ENCODE measurements at regions not wholly inside any gene's neighbourhood (a gene's known extent, or its start where the extent isn't known, plus 50 kb on each side); places are given as distances from the start of the nearest gene placed in this dataset.

- H3K9me3 ChIP-seq (ENCODE audit: low read length) = no peaks in the 10 kb centered on the region
- no peaks in the 10 kb centered on the region for H3K4me1 ChIP-seq (ENCODE audit: insufficient read depth, low read length)
- no peak overlapping the region for H3K27ac ChIP-seq (ENCODE audit: low read depth, low read length)
- H3K9ac ChIP-seq (ENCODE audit: low read length) = no peak overlapping the region
- H3K4me3 ChIP-seq (ENCODE audit: low read depth in 1 of 2, low read length in 2 of 2) = no peak overlapping the region
- no peaks in the 10 kb centered on the region for H3K27me3 ChIP-seq (ENCODE audit: control insufficient read depth in 1 of 2, insufficient read depth in 2 of 2, low read length in 2 of 2)
- no peaks in the 10 kb centered on the region for H3K36me3 ChIP-seq (ENCODE audit: insufficient read depth, low read length)
These were observed 347.9 kb upstream of the TSHZ2 start for GRCh38 chr20:52624281-52624680.

- no peaks in the 10 kb centered on the region for H3K9me3 ChIP-seq (ENCODE audit: low read length)
- H3K27me3 ChIP-seq (ENCODE audit: control insufficient read depth in 1 of 2, insufficient read depth in 2 of 2, low read length in 2 of 2) = no peaks in the 10 kb centered on the region
- no peaks in the 10 kb centered on the region for H3K36me3 ChIP-seq (ENCODE audit: insufficient read depth, low read length)
- no peaks in the 10 kb centered on the region for H3K4me1 ChIP-seq (ENCODE audit: insufficient read depth, low read length)
- no peak overlapping the region for H3K4me3 ChIP-seq (ENCODE audit: low read depth in 1 of 2, low read length in 2 of 2)
- H3K9ac ChIP-seq (ENCODE audit: low read length) = no peak overlapping the region
- no peak overlapping the region for H3K27ac ChIP-seq (ENCODE audit: low read depth, low read length)
These were observed 350.1 kb upstream of the TSHZ2 start for GRCh38 chr20:52622081-52622480.

GRCh38 chr20:52621401-52621800 is 350.8 kb upstream of the TSHZ2 start:
- Histone ChIP-seq H3K4me3 (ENCODE audit: low read depth in 1 of 2, low read length in 2 of 2) (no peak overlapping the region), H3K27ac (ENCODE audit: low read depth, low read length) (no peak overlapping the region), H3K9ac (ENCODE audit: low read length) (no peak overlapping the region), H3K27me3 (ENCODE audit: control insufficient read depth in 1 of 2, insufficient read depth in 2 of 2, low read length in 2 of 2) (no peaks in the 10 kb centered on the region), H3K36me3 (ENCODE audit: insufficient read depth, low read length) (no peaks in the 10 kb centered on the region), H3K9me3 (ENCODE audit: low read length) (no peaks in the 10 kb centered on the region), H3K4me1 (ENCODE audit: insufficient read depth, low read length) (no peaks in the 10 kb centered on the region)

GRCh38 chr20:52619671-52620070 is 352.5 kb upstream of the TSHZ2 start:
- H3K36me3 ChIP-seq (ENCODE audit: insufficient read depth, low read length) = no peaks in the 10 kb centered on the region
- H3K9ac ChIP-seq (ENCODE audit: low read length) = no peak overlapping the region
- H3K27ac ChIP-seq (ENCODE audit: low read depth, low read length) = no peak overlapping the region
- no peaks in the 10 kb centered on the region for H3K4me1 ChIP-seq (ENCODE audit: insufficient read depth, low read length)
- no peaks in the 10 kb centered on the region for H3K27me3 ChIP-seq (ENCODE audit: control insufficient read depth in 1 of 2, insufficient read depth in 2 of 2, low read length in 2 of 2)
- no peaks in the 10 kb centered on the region for H3K9me3 ChIP-seq (ENCODE audit: low read length)
- H3K4me3 ChIP-seq (ENCODE audit: low read depth in 1 of 2, low read length in 2 of 2) = no peak overlapping the region

GRCh38 chr20:52619101-52619500 is 353.1 kb upstream of the TSHZ2 start:
- Histone ChIP-seq H3K27ac (ENCODE audit: low read depth, low read length) (no peak overlapping the region), H3K36me3 (ENCODE audit: insufficient read depth, low read length) (no peaks in the 10 kb centered on the region), H3K4me3 (ENCODE audit: low read depth in 1 of 2, low read length in 2 of 2) (no peak overlapping the region), H3K9me3 (ENCODE audit: low read length) (no peaks in the 10 kb centered on the region), H3K27me3 (ENCODE audit: control insufficient read depth in 1 of 2, insufficient read depth in 2 of 2, low read length in 2 of 2) (no peaks in the 10 kb centered on the region), H3K4me1 (ENCODE audit: insufficient read depth, low read length) (no peaks in the 10 kb centered on the region), H3K9ac (ENCODE audit: low read length) (no peak overlapping the region)

- Histone ChIP-seq H3K36me3 (ENCODE audit: insufficient read depth, low read length) (no peaks in the 10 kb centered on the region), H3K4me3 (ENCODE audit: low read depth in 1 of 2, low read length in 2 of 2) (no peak overlapping the region), H3K9ac (ENCODE audit: low read length) (no peak overlapping the region), H3K27ac (ENCODE audit: low read depth, low read length) (no peak overlapping the region), H3K9me3 (ENCODE audit: low read length) (no peaks in the 10 kb centered on the region), H3K4me1 (ENCODE audit: insufficient read depth, low read length) (no peaks in the 10 kb centered on the region), H3K27me3 (ENCODE audit: control insufficient read depth in 1 of 2, insufficient read depth in 2 of 2, low read length in 2 of 2) (no peaks in the 10 kb centered on the region)
These were observed 355.5 kb upstream of the TSHZ2 start for GRCh38 chr20:52616629-52617028.

GRCh38 chr20:52614051-52614863 is 357.9 kb upstream of the TSHZ2 start:
- Histone ChIP-seq H3K27me3 (ENCODE audit: control insufficient read depth in 1 of 2, insufficient read depth in 2 of 2, low read length in 2 of 2) (no peaks in the 10 kb centered on the region), H3K36me3 (ENCODE audit: insufficient read depth, low read length) (no peaks in the 10 kb centered on the region), H3K4me1 (ENCODE audit: insufficient read depth, low read length) (no peaks in the 10 kb centered on the region), H3K27ac (ENCODE audit: low read depth, low read length) (no peak overlapping the region), H3K9ac (ENCODE audit: low read length) (no peak overlapping the region), H3K9me3 (ENCODE audit: low read length) (no peaks in the 10 kb centered on the region), H3K4me3 (ENCODE audit: low read depth in 1 of 2, low read length in 2 of 2) (no peak overlapping the region)

GRCh38 chr20:52612046-52612632 is 360.0 kb upstream of the TSHZ2 start:
- Histone ChIP-seq H3K4me3 (ENCODE audit: low read depth in 1 of 2, low read length in 2 of 2) (no peak overlapping the region), H3K4me1 (ENCODE audit: insufficient read depth, low read length) (no peaks in the 10 kb centered on the region), H3K27ac (ENCODE audit: low read depth, low read length) (no peak overlapping the region), H3K27me3 (ENCODE audit: control insufficient read depth in 1 of 2, insufficient read depth in 2 of 2, low read length in 2 of 2) (no peaks in the 10 kb centered on the region), H3K9ac (ENCODE audit: low read length) (no peak overlapping the region), H3K36me3 (ENCODE audit: insufficient read depth, low read length) (no peaks in the 10 kb centered on the region), H3K9me3 (ENCODE audit: low read length) (no peaks in the 10 kb centered on the region)

GRCh38 chr20:52610749-52611148 is 361.4 kb upstream of the TSHZ2 start:
- Histone ChIP-seq H3K4me1 (ENCODE audit: insufficient read depth, low read length) (no peaks in the 10 kb centered on the region), H3K27ac (ENCODE audit: low read depth, low read length) (no peak overlapping the region), H3K9ac (ENCODE audit: low read length) (no peak overlapping the region), H3K9me3 (ENCODE audit: low read length) (no peaks in the 10 kb centered on the region), H3K36me3 (ENCODE audit: insufficient read depth, low read length) (no peaks in the 10 kb centered on the region), H3K27me3 (ENCODE audit: control insufficient read depth in 1 of 2, insufficient read depth in 2 of 2, low read length in 2 of 2) (no peaks in the 10 kb centered on the region), H3K4me3 (ENCODE audit: low read depth in 1 of 2, low read length in 2 of 2) (no peak overlapping the region)

GRCh38 chr20:52601295-52601971 is 370.7 kb upstream of the TSHZ2 start:
- Histone ChIP-seq H3K27ac (ENCODE audit: low read depth, low read length) (no peak overlapping the region), H3K9me3 (ENCODE audit: low read length) (no peaks in the 10 kb centered on the region), H3K4me1 (ENCODE audit: insufficient read depth, low read length) (no peaks in the 10 kb centered on the region), H3K27me3 (ENCODE audit: control insufficient read depth in 1 of 2, insufficient read depth in 2 of 2, low read length in 2 of 2) (no peaks in the 10 kb centered on the region), H3K36me3 (ENCODE audit: insufficient read depth, low read length) (no peaks in the 10 kb centered on the region), H3K9ac (ENCODE audit: low read length) (no peak overlapping the region), H3K4me3 (ENCODE audit: low read depth in 1 of 2, low read length in 2 of 2) (no peak overlapping the region)

- no peaks in the 10 kb centered on the region for H3K9me3 ChIP-seq (ENCODE audit: low read length)
These were observed 375.9 kb upstream of the TSHZ2 start for GRCh38 chr20:52596256-52596655.

More at GRCh38 chr20:52596256-52596655, 375.9 kb upstream of the TSHZ2 start:
- Histone ChIP-seq H3K36me3 (ENCODE audit: insufficient read depth, low read length) (no peaks in the 10 kb centered on the region), H3K4me3 (ENCODE audit: low read depth in 1 of 2, low read length in 2 of 2) (no peak overlapping the region), H3K27me3 (ENCODE audit: control insufficient read depth in 1 of 2, insufficient read depth in 2 of 2, low read length in 2 of 2) (no peaks in the 10 kb centered on the region), H3K27ac (ENCODE audit: low read depth, low read length) (no peak overlapping the region), H3K9ac (ENCODE audit: low read length) (no peak overlapping the region), H3K4me1 (ENCODE audit: insufficient read depth, low read length) (no peaks in the 10 kb centered on the region)
